Heart left ventricle (tissue), 16 donors: ENCODE measurements at regions not wholly inside any gene's neighbourhood (a gene's known extent, or its start where the extent isn't known, plus 50 kb on each side); places are given as distances from the start of the nearest gene placed in this dataset.
"Not testable (repeated sequence)": the region's sequence is repeated elsewhere in the genome, so short reads cannot be mapped to it uniquely, and the experiment has no call there.

Experiments
- ATAC-seq, 4 donors: fragments of 200-7000 bp; cut with Tn5 transposase; one replicate each; pipeline ENCODE4 v1.9.1; 2020 to 2022; ENCODE audit warnings: moderate library complexity in 4 of 4, mild to moderate bottlenecking in 3 of 4, moderate number of reproducible peaks in 1 of 4
- DNase-seq, 5 donors: peaks; one replicate each; pipeline ENCODE4 v3.0.0-alpha.2; 2020
- H3K27ac ChIP-seq, 12 donors: fragments of 200-600 bp; sonication (generic) in 4 of 12; one replicate each; pipeline versions ENCODE4 v1.5.0 to v1.8.0; 2016 to 2022; ENCODE audit warnings: mild to moderate bottlenecking in 2 of 12
- H3K27me3 ChIP-seq, 9 donors: fragments of 200-600 bp; sonication (generic) in 2 of 9; one replicate each; pipeline versions ENCODE4 v1.5.1 to v1.8.0; 2016 to 2022; ENCODE audit warnings: mild to moderate bottlenecking in 3 of 9
- H3K36me3 ChIP-seq, 9 donors: fragments of 200-600 bp; sonication (generic) in 2 of 9; one replicate each; pipeline versions ENCODE4 v1.5.0 to v1.8.0; 2018 to 2022; ENCODE audit warnings: mild to moderate bottlenecking in 2 of 9
- H3K4me1 ChIP-seq, 12 donors: fragments of 200-600 bp; sonication (generic) in 4 of 12; one replicate each; pipeline versions ENCODE4 v1.5.0 to v1.8.0; 2016 to 2022; ENCODE audit warnings: mild to moderate bottlenecking in 3 of 12
- H3K4me3 ChIP-seq, 12 donors: fragments of 200-600 bp; sonication (generic) in 4 of 12; one replicate each; pipeline versions ENCODE4 v1.5.0 to v1.8.0; 2017 to 2022; ENCODE audit warnings: mild to moderate bottlenecking in 9 of 12, moderate library complexity in 4 of 12
- H3K9me3 ChIP-seq, 12 donors: fragments of 200-600 bp; sonication (generic) in 4 of 12; one replicate each; pipeline versions ENCODE4 v1.5.0 to v1.8.0; 2016 to 2022; ENCODE audit warnings: mild to moderate bottlenecking in 1 of 12
- POLR2A ChIP-seq, 2 donors: fragments of 450-650 bp; IDR thresholded peaks; one replicate each; pipeline ENCODE4 v1.6.1; 2017; ENCODE audit warnings: antibody characterized with exemption in 2 of 2, mild to moderate bottlenecking in 2 of 2, moderate library complexity in 2 of 2
- WGBS, 4 donors: extraction: QIAGEN DNeasy Blood & Tissue Kit in 2 of 4; methylation state at CpG; one replicate each; pipeline versions ENCODE4 v1.1.5 to v1.1.7; 2013 to 2018; 5-methylcytosine and 5-hydroxymethylcytosine counted together
- intact Hi-C, 10 donors: fragments of 100-400 bp; cut with DNase I; formaldehyde crosslinking; loops; one replicate each; pipeline versions ENCODE4 v1.11.1 to v1.14.2; 2022
- TF ChIP-seq, protein P1 (sequence below), 12 donors: fragments of 200-600 bp; sonication (generic) in 4 of 12; IDR thresholded peaks; one replicate each; pipeline versions ENCODE4 v1.5.0 to v1.8.0; 2018 to 2022; ENCODE audit warnings: antibody characterized with exemption in 12 of 12, mild to moderate bottlenecking in 5 of 12
- donor health status: ischemic (EF 13 %, LVEDD 7.1; RV severe dilation, severe dysfunction).
- donor health status: healthy with polysubstance abuse.
- donor health status: DM: no; HTN: yes; CAD: no.
- donor health status: DM: no; HTN: no; CAD: no.
- donor health status: ischemic (EF 25% LVEDD 6.9; RV normal size, moderate dysfunction).
- donor health status: ischemic (EF 25% LVEDD 5.7; RV mildly dilated, moderate dysfunction).
- donor health status: healthy.
- donor health status: DM: yes; HTN: yes; CAD: no.
- donor health status: ischemic (EF 35%, LVEDD 5.7; RV mildly dilated, moderate dysfunction).
- donor health status: nonischemic (EF 11% LVEDD 7.7; RV severe dilation, severe dysfunction).
- donor health status: DM: yes; HTN: yes; CAD: no.
- donor health status: PGD.
- donor health status: ischemic (EF 29% LVEDD 5.4; RV normal size, mild dysfunction).
- donor health status: nonischemic (EF 23%, LVEDD 6.1; RV moderate dilation, normal function).

DNA sequence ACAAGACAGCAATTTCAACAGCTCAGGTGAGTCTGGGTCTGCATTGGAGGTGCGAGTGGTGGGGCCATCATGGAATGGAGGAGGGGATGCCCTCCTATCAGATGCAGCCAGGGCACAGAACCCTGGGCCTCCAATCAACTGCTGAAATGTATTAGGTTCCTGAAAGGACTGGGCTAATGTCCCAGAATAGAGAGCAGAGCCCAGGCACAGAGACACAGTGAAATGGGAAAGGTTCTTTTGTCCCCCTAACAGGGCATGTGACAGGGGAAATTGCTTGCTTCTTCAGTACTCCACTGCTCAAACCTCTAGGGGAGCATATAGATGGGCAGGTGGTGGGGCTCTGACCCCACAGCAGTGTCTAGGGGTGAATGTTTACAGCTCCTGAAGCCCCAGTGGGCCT lies 87.3 kb upstream of the CLPB start:
- Histone ChIP-seq H3K4me1 (peaks cover 0 to 15% (median 0%) of the 10 kb centered on the region in 12 donors), H3K4me3 (no peak overlapping the region), H3K27ac (no peak overlapping the region), H3K36me3 (no peaks in the 10 kb centered on the region), H3K9me3 (no peaks in the 10 kb centered on the region), H3K27me3 (no peaks in the 10 kb centered on the region)
- TF ChIP-seq, protein P1, sequence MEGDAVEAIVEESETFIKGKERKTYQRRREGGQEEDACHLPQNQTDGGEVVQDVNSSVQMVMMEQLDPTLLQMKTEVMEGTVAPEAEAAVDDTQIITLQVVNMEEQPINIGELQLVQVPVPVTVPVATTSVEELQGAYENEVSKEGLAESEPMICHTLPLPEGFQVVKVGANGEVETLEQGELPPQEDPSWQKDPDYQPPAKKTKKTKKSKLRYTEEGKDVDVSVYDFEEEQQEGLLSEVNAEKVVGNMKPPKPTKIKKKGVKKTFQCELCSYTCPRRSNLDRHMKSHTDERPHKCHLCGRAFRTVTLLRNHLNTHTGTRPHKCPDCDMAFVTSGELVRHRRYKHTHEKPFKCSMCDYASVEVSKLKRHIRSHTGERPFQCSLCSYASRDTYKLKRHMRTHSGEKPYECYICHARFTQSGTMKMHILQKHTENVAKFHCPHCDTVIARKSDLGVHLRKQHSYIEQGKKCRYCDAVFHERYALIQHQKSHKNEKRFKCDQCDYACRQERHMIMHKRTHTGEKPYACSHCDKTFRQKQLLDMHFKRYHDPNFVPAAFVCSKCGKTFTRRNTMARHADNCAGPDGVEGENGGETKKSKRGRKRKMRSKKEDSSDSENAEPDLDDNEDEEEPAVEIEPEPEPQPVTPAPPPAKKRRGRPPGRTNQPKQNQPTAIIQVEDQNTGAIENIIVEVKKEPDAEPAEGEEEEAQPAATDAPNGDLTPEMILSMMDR (IDR thresholded peaks at IDR 0.05), result no peak
- TF ChIP-seq POLR2A (IDR thresholded peaks at IDR 0.05), result no peak
- 85 to 95% (median 93%) methylated on average over 1 of the region's 1 CpG for whole genome bisulfite sequencing, 4 donors
- ATAC-seq, result no peak
- no peak for DNase-seq
- intact Hi-C loops, result no loop called here

DNA sequence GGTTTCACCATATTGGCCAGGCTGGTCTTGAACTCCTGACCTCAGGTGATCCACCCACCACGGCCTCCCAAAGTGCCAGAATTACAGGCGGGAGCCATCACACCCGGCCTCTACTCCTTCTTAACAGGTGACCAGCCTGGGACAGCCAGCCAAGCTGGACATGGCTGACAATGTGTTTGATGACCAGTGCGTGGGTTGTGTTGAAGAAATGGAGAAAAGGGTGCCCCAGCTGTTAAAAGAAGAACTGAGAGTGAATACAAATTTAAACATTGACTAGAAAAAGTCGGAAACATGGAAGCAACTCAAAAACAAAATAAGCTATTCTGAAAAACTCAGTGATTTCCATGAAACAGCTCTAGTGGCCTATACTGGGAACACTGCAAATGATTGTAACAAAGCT lies 86.5 kb upstream of the CLPB start:
- intact Hi-C loops, result no loop called here
- H3K4me3 ChIP-seq, result no peak overlapping the region
- no peak for ATAC-seq
- peaks cover 0 to 15% (median 0%) of the 10 kb centered on the region in 12 donors for H3K4me1 ChIP-seq
- H3K27me3 ChIP-seq, result no peaks in the 10 kb centered on the region
- 82 to 89% (median 87%) methylated on average over 5 of the region's 5 CpGs for WGBS, 4 donors
- TF ChIP-seq POLR2A (IDR thresholded peaks at IDR 0.05), result no peak
- TF ChIP-seq, protein P1 (IDR thresholded peaks at IDR 0.05), result no peak
- H3K27ac ChIP-seq, result no peak overlapping the region
- H3K36me3 ChIP-seq, result no peaks in the 10 kb centered on the region
- no peak for DNase-seq
- no peaks in the 10 kb centered on the region for H3K9me3 ChIP-seq

DNA sequence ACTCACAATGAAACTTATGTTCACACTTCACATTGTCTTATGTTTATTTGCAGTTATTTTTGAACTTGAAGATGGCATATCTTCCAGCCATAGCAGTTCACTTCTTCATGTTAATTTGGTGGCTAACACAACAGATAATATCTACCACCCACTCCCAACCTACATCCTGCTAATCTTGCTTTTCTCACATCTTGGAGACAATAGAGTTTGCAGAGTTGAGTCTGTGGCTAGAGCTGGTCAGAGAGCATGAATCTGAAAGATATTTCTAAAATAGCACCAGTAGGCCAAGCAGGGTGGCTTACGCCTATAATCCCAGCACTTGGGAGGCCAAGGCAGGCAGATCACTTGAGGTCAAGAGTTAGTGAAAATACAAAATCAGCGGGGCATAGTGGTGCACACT lies 85.6 kb upstream of the CLPB start:
- 89 to 97% (median 94%) methylated on average over 2 of the region's 2 CpGs for WGBS, 4 donors
- intact Hi-C loops, H3K9me3 ChIP-seq, DNase-seq, H3K27me3 ChIP-seq, H3K36me3 ChIP-seq: not testable (repeated sequence)
- Histone ChIP-seq H3K27ac (peak overlapping the region in 1 of 12 donors; percentile 15), H3K4me1 (peaks cover 0 to 15% (median 0%) of the 10 kb centered on the region in 12 donors), H3K4me3 (peak overlapping the region in 3 of 12 donors; percentile 35 to 47 (median 39))
- ATAC-seq, result peak in 1 of 4 donors; percentile 32

DNA sequence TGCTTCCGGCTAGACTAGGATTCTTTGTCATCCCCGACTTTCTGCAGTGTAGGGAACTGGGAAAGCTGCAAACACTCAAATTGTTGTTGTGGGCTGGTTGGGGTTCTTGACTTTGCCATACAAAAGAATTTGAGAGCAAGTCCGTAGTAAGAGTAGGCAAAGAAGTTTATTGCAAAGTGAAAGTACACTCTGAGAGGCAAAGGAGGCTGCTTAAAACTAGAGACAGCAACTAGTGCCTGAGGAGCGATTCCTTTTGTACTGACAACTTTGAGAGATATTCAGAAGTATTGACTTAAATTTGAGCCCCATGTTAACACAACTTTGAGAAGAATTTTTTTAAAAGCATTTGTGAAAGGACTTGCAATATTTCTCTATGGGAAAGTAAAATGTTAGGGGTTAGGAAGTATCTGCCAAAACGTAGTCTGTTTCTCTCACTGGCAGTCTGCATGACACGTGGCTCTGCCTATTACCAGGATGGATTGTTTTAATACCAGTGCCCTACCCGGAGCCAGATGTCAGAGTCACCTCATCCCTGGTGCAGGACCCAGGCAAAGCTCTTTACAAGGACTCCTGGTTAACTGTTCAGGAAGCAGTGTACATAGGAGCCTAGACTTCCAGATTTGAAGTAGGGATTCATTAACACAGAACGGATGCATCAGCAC lies 85.0 kb upstream of the CLPB start:
- no peaks in the 10 kb centered on the region for H3K36me3 ChIP-seq
- peak overlapping the region in 1 of 12 donors; percentile 15 for H3K27ac ChIP-seq
- intact Hi-C loops, result no loop called here
- DNase-seq (no peak), ATAC-seq (peak in 2 of 4 donors; percentile 47 to 59)
- peaks cover 0 to 15% (median 0%) of the 10 kb centered on the region in 12 donors for H3K4me1 ChIP-seq
- peaks cover 0 to 4% (median 0%) of the 10 kb centered on the region in 9 donors for H3K27me3 ChIP-seq
- H3K4me3 ChIP-seq, result peak overlapping the region in 8 of 12 donors; percentile 8 to 48 (median 36)
- WGBS, 4 donors, result 51 to 55% (median 53%) methylated on average over 8 of the region's 8 CpGs
- no peak for TF ChIP-seq POLR2A (IDR thresholded peaks at IDR 0.05)
- TF ChIP-seq, protein P1 (IDR thresholded peaks at IDR 0.05), result no peak
- H3K9me3 ChIP-seq, result peaks cover 0 to 8% (median 2%) of the 10 kb centered on the region in 12 donors

DNA sequence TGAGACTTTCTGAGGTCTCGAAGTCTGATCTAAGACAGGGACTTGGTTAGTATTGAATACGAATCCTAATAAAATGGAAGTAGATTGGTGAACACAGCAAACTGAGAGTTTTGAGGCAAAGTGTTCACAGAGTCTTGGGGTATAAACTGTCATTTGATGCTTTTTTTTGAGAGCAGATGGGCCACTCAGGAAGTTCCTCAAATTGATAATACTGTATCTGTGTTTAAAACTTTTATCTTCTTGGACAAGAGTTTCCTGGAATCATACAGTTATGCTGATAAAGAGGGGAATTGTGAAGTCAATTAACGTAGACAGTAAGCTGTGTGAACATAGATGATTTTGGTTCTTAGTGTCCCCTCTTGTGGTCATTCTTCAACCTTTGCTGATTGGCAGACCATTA lies 80.0 kb upstream of the CLPB start:
- TF ChIP-seq, protein P1 (IDR thresholded peaks at IDR 0.05), result no peak
- no peak for TF ChIP-seq POLR2A (IDR thresholded peaks at IDR 0.05)
- ATAC-seq, result no peak
- Histone ChIP-seq H3K27ac (no peak overlapping the region), H3K4me3 (no peak overlapping the region), H3K36me3 (no peaks in the 10 kb centered on the region), H3K9me3 (peaks cover 0 to 33% (median 20%) of the 10 kb centered on the region in 12 donors), H3K4me1 (no peaks in the 10 kb centered on the region), H3K27me3 (peaks cover 0 to 4% (median 0%) of the 10 kb centered on the region in 9 donors)
- intact Hi-C loops, result no loop called here
- DNase-seq, result no peak
- 77 to 84% (median 81%) methylated on average over 3 of the region's 3 CpGs for WGBS, 4 donors
